Activated T-cell treated with anti-CD3 and anti-CD28 coated beads for 1 hour (primary cell): ENCODE measurements at regions not wholly inside any gene's neighbourhood (a gene's known extent, or its start where the extent isn't known, plus 50 kb on each side); places are given as distances from the start of the nearest gene placed in this dataset.
"Not testable (repeated sequence)": the region's sequence is repeated elsewhere in the genome, so short reads cannot be mapped to it uniquely, and the experiment has no call there.

Source experiments
- DNase-seq: peaks from one replicate; pipeline ENCODE4 v3.0.0-alpha.2; 2020; ENCODE audit warnings: low read depth

- no peak for DNase-seq
These were observed 93.5 kb downstream of the NAB1 start for GRCh38 chr2:190742431-190742830.

- no peak for DNase-seq
These were observed 95.2 kb downstream of the NAB1 start for GRCh38 chr2:190744041-190744440.

- DNase-seq = no peak
These were observed 98.3 kb downstream of the NAB1 start for GRCh38 chr2:190746971-190747761.

- no peak for DNase-seq
These were observed 100.1 kb downstream of the NAB1 start for GRCh38 chr2:190748966-190749365.

GRCh38 chr2:190755772-190756415 lies 107.0 kb downstream of the NAB1 start:
- no peak for DNase-seq

- DNase-seq = no peak
These were observed 110.9 kb downstream of the NAB1 start for GRCh38 chr2:190759749-190760213.

GRCh38 chr2:190760353-190761150 lies 111.7 kb downstream of the NAB1 start:
- DNase-seq = not testable (repeated sequence)

- DNase-seq = not testable (repeated sequence)
These were observed 112.3 kb downstream of the NAB1 start for GRCh38 chr2:190761216-190761615.

- DNase-seq = no peak
These were observed 113.7 kb downstream of the NAB1 start for GRCh38 chr2:190762566-190762965.

- DNase-seq = no peak
These were observed 114.2 kb downstream of the NAB1 start for GRCh38 chr2:190763100-190763499.

- DNase-seq = no peak
These were observed 115.1 kb downstream of the NAB1 start for GRCh38 chr2:190763901-190764514.

- DNase-seq = no peak
These were observed 115.0 kb upstream of the GLS start for GRCh38 chr2:190765386-190766173.

- DNase-seq = no peak
These were observed 114.4 kb upstream of the GLS start for GRCh38 chr2:190766174-190766572.

- no peak for DNase-seq
These were observed 114.0 kb upstream of the GLS start for GRCh38 chr2:190766595-190766994.

- DNase-seq = no peak
These were observed 112.8 kb upstream of the GLS start for GRCh38 chr2:190767821-190768220.

GRCh38 chr2:190769258-190769657 lies 111.4 kb upstream of the GLS start:
- DNase-seq = no peak

- DNase-seq = no peak
These were observed 108.9 kb upstream of the GLS start for GRCh38 chr2:190771726-190772125.

- DNase-seq = no peak
These were observed 100.0 kb upstream of the GLS start for GRCh38 chr2:190780594-190780993.

GRCh38 chr2:190781604-190782198 lies 98.9 kb upstream of the GLS start:
- DNase-seq = peak; percentile 25

- DNase-seq = no peak
These were observed 98.4 kb upstream of the GLS start for GRCh38 chr2:190782264-190782663.
